ENCODE measurements at regions not wholly inside any gene's neighbourhood (a gene's known extent, or its start where the extent isn't known, plus 50 kb on each side); places are given as distances from the start of the nearest gene placed in this dataset.
"Not testable (repeated sequence)": the region's sequence is repeated elsewhere in the genome, so short reads cannot be mapped to it uniquely, and the experiment has no call there.

GRCh38 chr2:194383401-194383800 is 1273.6 kb upstream of the SLC39A10 start:
- H3K9me3 Mint-ChIP-seq (ENCODE audit: unreplicated experiment) = peaks cover 3% of the 10 kb centered on the region

GRCh38 chr2:194382221-194382620 is 1274.8 kb upstream of the SLC39A10 start:
- no peaks in the 10 kb centered on the region for H3K79me2 ChIP-seq (ENCODE audit: insufficient read depth, low read length)
- FAIRE-seq (no peak), DNase-seq (ENCODE audit: low read depth) (no peak)
- Mint-ChIP-seq H3K36me3 (ENCODE audit: low read depth, unreplicated experiment) (no peaks in the 10 kb centered on the region), H3K4me3 (ENCODE audit: unreplicated experiment) (no peak overlapping the region), H3K27ac (ENCODE audit: unreplicated experiment) (no peak overlapping the region), H3K4me1 (ENCODE audit: low read depth, unreplicated experiment) (no peaks in the 10 kb centered on the region), H3K27me3 (ENCODE audit: low read depth, unreplicated experiment) (no peaks in the 10 kb centered on the region), H3K9me3 (ENCODE audit: unreplicated experiment) (peaks cover 3% of the 10 kb centered on the region)
- TF ChIP-seq EZH2 (IDR thresholded peaks at IDR 0.05; ENCODE audit: insufficient read depth, low read length) (no peak), CTCF (IDR thresholded peaks at IDR 0.05; ENCODE audit: insufficient read depth, low read depth, low read length) (no peak)
- H4K20me1 ChIP-seq (ENCODE audit: insufficient read depth, low read length) = no peaks in the 10 kb centered on the region
- H3K27me3 ChIP-seq (ENCODE audit: insufficient read depth, low read length) = no peaks in the 10 kb centered on the region
- no peak overlapping the region for H3K4me3 ChIP-seq (ENCODE audit: insufficient read depth, low read depth, low read length)
- H3K4me2 ChIP-seq (ENCODE audit: low read length) = no peak overlapping the region
- H3K9ac ChIP-seq (ENCODE audit: low read length) = no peak overlapping the region
- no peaks in the 10 kb centered on the region for H3K4me1 ChIP-seq (ENCODE audit: insufficient read depth, low read length)
- peaks cover 9% of the 10 kb centered on the region for H3K9me3 ChIP-seq (ENCODE audit: insufficient read depth, low read depth, low read length)
- no peaks in the 10 kb centered on the region for H3K36me3 ChIP-seq (ENCODE audit: insufficient read depth, low read length)
- no peak overlapping the region for H2AFZ ChIP-seq (ENCODE audit: low read depth, low read length)
- H3K27ac ChIP-seq (ENCODE audit: low read depth, low read length) = no peak overlapping the region

More at GRCh38 chr2:194383401-194383800, 1273.6 kb upstream of the SLC39A10 start:
- H4K20me1 ChIP-seq (ENCODE audit: insufficient read depth, low read length) = no peaks in the 10 kb centered on the region
- no peak overlapping the region for H3K27ac ChIP-seq (ENCODE audit: low read depth, low read length)
- DNase-seq (ENCODE audit: low read depth) = no peak
- Mint-ChIP-seq H3K4me1 (ENCODE audit: low read depth, unreplicated experiment) (no peaks in the 10 kb centered on the region), H3K27ac (ENCODE audit: unreplicated experiment) (no peak overlapping the region), H3K27me3 (ENCODE audit: low read depth, unreplicated experiment) (no peaks in the 10 kb centered on the region), H3K36me3 (ENCODE audit: low read depth, unreplicated experiment) (no peaks in the 10 kb centered on the region), H3K4me3 (ENCODE audit: unreplicated experiment) (no peak overlapping the region)
- H3K9me3 ChIP-seq (ENCODE audit: insufficient read depth, low read depth, low read length) = peaks cover 9% of the 10 kb centered on the region
- no peak overlapping the region for H2AFZ ChIP-seq (ENCODE audit: low read depth, low read length)
- no peak for FAIRE-seq
- no peak overlapping the region for H3K9ac ChIP-seq (ENCODE audit: low read length)
- H3K36me3 ChIP-seq (ENCODE audit: insufficient read depth, low read length) = no peaks in the 10 kb centered on the region
- H3K4me2 ChIP-seq (ENCODE audit: low read length) = no peak overlapping the region
- H3K4me3 ChIP-seq (ENCODE audit: insufficient read depth, low read depth, low read length) = no peak overlapping the region
- no peaks in the 10 kb centered on the region for H3K79me2 ChIP-seq (ENCODE audit: insufficient read depth, low read length)
- no peaks in the 10 kb centered on the region for H3K27me3 ChIP-seq (ENCODE audit: insufficient read depth, low read length)
- no peaks in the 10 kb centered on the region for H3K4me1 ChIP-seq (ENCODE audit: insufficient read depth, low read length)
- TF ChIP-seq EZH2 (IDR thresholded peaks at IDR 0.05; ENCODE audit: insufficient read depth, low read length) (no peak), CTCF (IDR thresholded peaks at IDR 0.05; ENCODE audit: insufficient read depth, low read depth, low read length) (no peak)

- DNase-seq (ENCODE audit: low read depth) (no peak), FAIRE-seq (no peak)
- Histone ChIP-seq H3K4me3 (ENCODE audit: insufficient read depth, low read depth, low read length) (no peak overlapping the region), H4K20me1 (ENCODE audit: insufficient read depth, low read length) (no peaks in the 10 kb centered on the region), H3K79me2 (ENCODE audit: insufficient read depth, low read length) (no peaks in the 10 kb centered on the region), H3K27me3 (ENCODE audit: insufficient read depth, low read length) (no peaks in the 10 kb centered on the region), H3K4me1 (ENCODE audit: insufficient read depth, low read length) (no peaks in the 10 kb centered on the region), H2AFZ (ENCODE audit: low read depth, low read length) (no peak overlapping the region), H3K9ac (ENCODE audit: low read length) (no peak overlapping the region), H3K36me3 (ENCODE audit: insufficient read depth, low read length) (no peaks in the 10 kb centered on the region), H3K9me3 (ENCODE audit: insufficient read depth, low read depth, low read length) (peaks cover 7% of the 10 kb centered on the region), H3K4me2 (ENCODE audit: low read length) (no peak overlapping the region), H3K27ac (ENCODE audit: low read depth, low read length) (no peak overlapping the region)
- TF ChIP-seq EZH2 (IDR thresholded peaks at IDR 0.05; ENCODE audit: insufficient read depth, low read length) (no peak), CTCF (IDR thresholded peaks at IDR 0.05; ENCODE audit: insufficient read depth, low read depth, low read length) (no peak)
- Mint-ChIP-seq H3K36me3 (ENCODE audit: low read depth, unreplicated experiment) (no peaks in the 10 kb centered on the region), H3K4me3 (ENCODE audit: unreplicated experiment) (no peak overlapping the region), H3K27me3 (ENCODE audit: low read depth, unreplicated experiment) (no peaks in the 10 kb centered on the region), H3K4me1 (ENCODE audit: low read depth, unreplicated experiment) (no peaks in the 10 kb centered on the region), H3K9me3 (ENCODE audit: unreplicated experiment) (peaks cover 3% of the 10 kb centered on the region), H3K27ac (ENCODE audit: unreplicated experiment) (no peak overlapping the region)
Observed at GRCh38 chr2:194380011-194380410, 1277.0 kb upstream of the SLC39A10 start.

- H3K4me1 Mint-ChIP-seq (ENCODE audit: low read depth, unreplicated experiment) = not testable (repeated sequence)
Observed at GRCh38 chr2:194367390-194367789, 1289.6 kb upstream of the SLC39A10 start.

More at GRCh38 chr2:194367390-194367789, 1289.6 kb upstream of the SLC39A10 start:
- H3K79me2 ChIP-seq (ENCODE audit: insufficient read depth, low read length); H3K4me3 ChIP-seq (ENCODE audit: insufficient read depth, low read depth, low read length); H3K27me3 ChIP-seq (ENCODE audit: insufficient read depth, low read length); H3K4me2 ChIP-seq (ENCODE audit: low read length); H3K4me1 ChIP-seq (ENCODE audit: insufficient read depth, low read length); H3K9ac ChIP-seq (ENCODE audit: low read length); H3K36me3 Mint-ChIP-seq (ENCODE audit: low read depth, unreplicated experiment); FAIRE-seq; H3K9me3 Mint-ChIP-seq (ENCODE audit: unreplicated experiment); H3K27ac Mint-ChIP-seq (ENCODE audit: unreplicated experiment); H3K27me3 Mint-ChIP-seq (ENCODE audit: low read depth, unreplicated experiment); H4K20me1 ChIP-seq (ENCODE audit: insufficient read depth, low read length); H3K4me3 Mint-ChIP-seq (ENCODE audit: unreplicated experiment); DNase-seq (ENCODE audit: low read depth); H2AFZ ChIP-seq (ENCODE audit: low read depth, low read length); H3K36me3 ChIP-seq (ENCODE audit: insufficient read depth, low read length); H3K9me3 ChIP-seq (ENCODE audit: insufficient read depth, low read depth, low read length); H3K27ac ChIP-seq (ENCODE audit: low read depth, low read length): not testable (repeated sequence)
